Vagina (tissue), 2 donors: ENCODE measurements at regions not wholly inside any gene's neighbourhood (a gene's known extent, or its start where the extent isn't known, plus 50 kb on each side); places are given as distances from the start of the nearest gene placed in this dataset.

Experiments used
- DNase-seq, 2 donors: peaks; one replicate each; pipeline ENCODE4 v3.0.0-alpha.2; 2017; ENCODE audit errors: extremely low spot score in 2 of 2
- H3K27ac ChIP-seq: fragments of 200-600 bp; sonication (generic); one replicate; pipeline ENCODE4 v1.5.1; 2019
- H3K27me3 ChIP-seq: fragments of 200-600 bp; sonication (generic); one replicate; pipeline ENCODE4 v1.5.1; 2019
- H3K36me3 ChIP-seq, 2 donors: fragments of 200-600 bp; sonication (generic); one replicate each; pipeline ENCODE4 v1.5.1; 2017 to 2019
- H3K4me1 ChIP-seq: fragments of 200-600 bp; sonication (generic); one replicate; pipeline ENCODE4 v1.5.1; 2019
- H3K4me3 ChIP-seq, 2 donors: fragments of 200-600 bp; sonication (generic); 1 replicate in 1 of 2; 2 replicates in 1 of 2; pipeline ENCODE4 v1.5.1; 2016 to 2019
- H3K9me3 ChIP-seq: fragments of 200-600 bp; sonication (generic); one replicate; pipeline ENCODE4 v1.5.1; 2019
- CTCF ChIP-seq, 3 experiments: fragments of 450-650 bp in 2 of 3; fragments of 200-600 bp in 1 of 3; sonication (generic) in 1 of 3; IDR thresholded peaks; one replicate each; pipeline ENCODE4 v1.5.1; 2017 to 2019; ENCODE audit warnings: antibody characterized with exemption in 3 of 3, mild to moderate bottlenecking in 2 of 3, moderate library complexity in 2 of 3
- POLR2A ChIP-seq, 2 donors: fragments of 450-650 bp; IDR thresholded peaks; one replicate each; pipeline ENCODE4 v1.6.1; 2017; ENCODE audit warnings: antibody characterized with exemption in 2 of 2, mild to moderate bottlenecking in 2 of 2, moderate library complexity in 2 of 2
- POLR2AphosphoS5 ChIP-seq, 2 donors: sonication (generic); formaldehyde crosslinking; IDR thresholded peaks; one replicate each; pipeline ENCODE4 v1.9.0; 2017; ENCODE audit warnings: antibody characterized with exemption in 2 of 2, mild to moderate bottlenecking in 2 of 2, low read depth in 1 of 2; ENCODE audit not compliant: insufficient read depth in 1 of 2
- intact Hi-C: fragments of 100-400 bp; cut with DNase I; formaldehyde crosslinking; loops from one replicate; pipeline ENCODE4 v1.15.1; 2023

- TF ChIP-seq POLR2AphosphoS5 (IDR thresholded peaks at IDR 0.05; ENCODE audit: insufficient read depth in 1 of 2, low read depth in 1 of 2): no peak
- no peak for TF ChIP-seq CTCF (IDR thresholded peaks at IDR 0.05)
- no peak for TF ChIP-seq POLR2A (IDR thresholded peaks at IDR 0.05)
- intact Hi-C loops: no loop called here
Measured at GRCh38 chrX:118179161-118179560, 62.6 kb upstream of the KLHL13 start.

DNA sequence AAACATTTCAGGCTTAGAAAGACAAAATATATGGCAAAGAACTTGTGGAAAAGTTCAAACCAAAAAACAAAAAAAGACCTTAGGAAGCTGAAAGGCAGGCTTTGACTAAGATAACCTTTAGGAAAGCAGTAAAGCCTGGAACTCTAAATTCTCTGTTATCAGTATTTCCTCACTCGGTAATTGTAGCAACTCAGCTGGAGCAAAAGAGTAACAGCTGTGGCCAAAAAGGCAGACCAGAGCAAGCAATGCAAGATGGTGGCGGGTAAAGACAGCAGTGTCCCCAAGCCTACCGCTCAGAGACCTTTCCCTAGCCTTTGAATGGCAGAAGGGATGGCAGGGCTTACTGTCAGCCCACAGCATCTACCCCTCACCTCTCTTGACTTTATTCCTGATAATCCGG is 63.1 kb upstream of the KLHL13 start:
- no peaks in the 10 kb centered on the region for H3K9me3 ChIP-seq
- DNase-seq: no peak
- no peak overlapping the region for H3K4me3 ChIP-seq
- no peak overlapping the region for H3K27ac ChIP-seq
- H3K27me3 ChIP-seq: no peaks in the 10 kb centered on the region
- no peaks in the 10 kb centered on the region for H3K36me3 ChIP-seq
- intact Hi-C loops: loop anchor here (10.0 kb wide), 1 partner anchor 515 kb away; no protein-coding TSS in a partner anchor
- TF ChIP-seq POLR2AphosphoS5 (IDR thresholded peaks at IDR 0.05; ENCODE audit: insufficient read depth in 1 of 2, low read depth in 1 of 2) (no peak), POLR2A (IDR thresholded peaks at IDR 0.05) (no peak), CTCF (IDR thresholded peaks at IDR 0.05) (no peak)
- no peaks in the 10 kb centered on the region for H3K4me1 ChIP-seq

More at GRCh38 chrX:118179161-118179560, 62.6 kb upstream of the KLHL13 start:
- H3K4me3 ChIP-seq: no peak overlapping the region
- no peaks in the 10 kb centered on the region for H3K27me3 ChIP-seq
- no peaks in the 10 kb centered on the region for H3K9me3 ChIP-seq
- no peaks in the 10 kb centered on the region for H3K4me1 ChIP-seq
- H3K36me3 ChIP-seq: no peaks in the 10 kb centered on the region
- no peak for DNase-seq
- no peak overlapping the region for H3K27ac ChIP-seq

GRCh38 chrX:118181030-118181429 is 64.4 kb upstream of the KLHL13 start:
- TF ChIP-seq CTCF (IDR thresholded peaks at IDR 0.05) (no peak), POLR2A (IDR thresholded peaks at IDR 0.05) (no peak), POLR2AphosphoS5 (IDR thresholded peaks at IDR 0.05; ENCODE audit: insufficient read depth in 1 of 2, low read depth in 1 of 2) (no peak)
- Histone ChIP-seq H3K27ac (no peak overlapping the region), H3K9me3 (no peaks in the 10 kb centered on the region), H3K4me1 (no peaks in the 10 kb centered on the region), H3K36me3 (no peaks in the 10 kb centered on the region), H3K4me3 (no peak overlapping the region), H3K27me3 (no peaks in the 10 kb centered on the region)
- no peak for DNase-seq
- intact Hi-C loops: loop anchor here (10.0 kb wide), 1 partner anchor 516 kb away; no protein-coding TSS in a partner anchor

- H3K36me3 ChIP-seq: no peaks in the 10 kb centered on the region
- H3K27ac ChIP-seq: no peak overlapping the region
- H3K4me1 ChIP-seq: no peaks in the 10 kb centered on the region
- no peak overlapping the region for H3K4me3 ChIP-seq
- TF ChIP-seq CTCF (IDR thresholded peaks at IDR 0.05) (no peak), POLR2A (IDR thresholded peaks at IDR 0.05) (no peak), POLR2AphosphoS5 (IDR thresholded peaks at IDR 0.05; ENCODE audit: insufficient read depth in 1 of 2, low read depth in 1 of 2) (no peak)
- H3K27me3 ChIP-seq: no peaks in the 10 kb centered on the region
- DNase-seq: no peak
- intact Hi-C loops: loop anchor here (10.0 kb wide), 1 partner anchor 517 kb away; no protein-coding TSS in a partner anchor
- no peaks in the 10 kb centered on the region for H3K9me3 ChIP-seq
Measured at GRCh38 chrX:118182025-118182424, 65.4 kb upstream of the KLHL13 start.

DNA sequence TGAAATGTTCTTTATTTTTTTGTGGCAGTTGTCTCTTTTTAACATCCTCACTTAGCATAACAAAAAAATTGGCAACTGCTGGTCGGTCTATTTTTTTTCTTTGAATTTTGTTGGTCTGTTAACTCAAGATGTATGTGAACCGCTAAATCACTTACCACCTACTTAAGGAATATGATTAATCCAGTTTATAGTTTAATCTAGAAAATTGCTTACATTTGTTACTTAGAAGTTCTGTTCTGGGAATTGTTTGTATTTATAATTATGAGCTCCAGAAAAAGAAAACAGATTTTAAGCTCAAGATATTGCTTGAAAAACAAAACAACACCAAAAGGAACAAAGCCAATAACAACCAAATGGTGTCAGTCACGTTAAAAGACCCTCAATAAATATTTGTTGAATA is 66.1 kb upstream of the KLHL13 start:
- Histone ChIP-seq H3K27me3 (no peaks in the 10 kb centered on the region), H3K27ac (no peak overlapping the region), H3K4me1 (no peaks in the 10 kb centered on the region), H3K4me3 (no peak overlapping the region), H3K9me3 (no peaks in the 10 kb centered on the region), H3K36me3 (no peaks in the 10 kb centered on the region)
- no peak for TF ChIP-seq POLR2A (IDR thresholded peaks at IDR 0.05)
- no peak for TF ChIP-seq CTCF (IDR thresholded peaks at IDR 0.05)
- no peak for TF ChIP-seq POLR2AphosphoS5 (IDR thresholded peaks at IDR 0.05; ENCODE audit: insufficient read depth in 1 of 2, low read depth in 1 of 2)
- intact Hi-C loops: loop anchor here (10.0 kb wide), 1 partner anchor 518 kb away; no protein-coding TSS in a partner anchor
- no peak for DNase-seq
